ENCODE measurements at regions not wholly inside any gene's neighbourhood (a gene's known extent, or its start where the extent isn't known, plus 50 kb on each side); places are given as distances from the start of the nearest gene placed in this dataset.

DNA sequence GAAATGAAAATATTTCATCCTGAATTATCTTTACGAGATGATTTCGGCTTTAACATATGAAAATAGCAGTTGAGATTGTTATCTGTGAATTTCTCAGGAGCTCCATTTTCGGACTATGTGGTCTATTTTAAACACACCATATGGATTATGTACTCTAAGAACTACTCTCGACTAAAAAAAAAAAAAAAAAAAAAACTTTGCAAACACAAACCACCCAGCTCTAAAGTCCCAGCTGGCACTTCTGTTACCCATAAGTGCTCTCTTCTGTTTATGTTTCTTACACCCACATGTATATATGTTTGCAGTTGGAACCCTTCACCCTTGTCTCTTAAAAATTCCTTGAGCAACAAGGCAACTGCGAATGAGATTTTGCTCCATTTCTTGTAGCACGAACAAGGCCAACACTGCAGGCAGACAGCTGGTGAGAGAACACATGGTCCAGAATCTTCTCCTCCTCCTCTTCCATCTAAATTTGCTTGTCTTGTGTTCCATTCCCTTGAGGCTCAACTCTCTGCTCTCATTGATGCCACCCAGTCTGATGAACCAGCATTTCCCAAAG, 172.7 kb upstream of the HCCS start:
- DNase-seq (no peak), ATAC-seq (replicated peaks) (no peak)
- no peaks in the 10 kb centered on the region for H3K4me1 Mint-ChIP-seq (ENCODE audit: low read depth in 2 of 2)
- no peak overlapping the region for H3K27ac Mint-ChIP-seq
- no peak overlapping the region for H3K4me3 Mint-ChIP-seq
- H3K36me3 Mint-ChIP-seq (ENCODE audit: insufficient read depth), result no peaks in the 10 kb centered on the region
- no peaks in the 10 kb centered on the region for H3K27me3 Mint-ChIP-seq
- peaks cover 5 to 7% of the 10 kb centered on the region in 2 donors for H3K9me3 Mint-ChIP-seq

DNA sequence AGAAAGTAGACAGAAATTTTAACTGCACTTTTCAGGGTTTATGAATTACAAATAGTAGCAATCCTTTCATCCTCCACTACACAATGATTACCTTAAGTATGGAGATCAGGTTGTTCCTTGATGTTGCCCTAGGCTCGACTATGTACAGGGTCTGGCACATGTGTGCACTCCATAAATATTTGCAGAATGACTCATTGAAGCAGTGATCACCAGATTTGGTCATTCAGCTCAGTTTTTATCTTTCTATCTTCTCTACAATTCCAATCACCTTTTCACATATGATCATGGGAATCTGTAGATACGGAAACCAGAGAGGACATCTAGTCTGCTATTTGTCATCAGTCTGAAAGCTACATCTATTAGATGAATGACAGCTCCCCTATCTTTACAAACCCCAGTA, 171.7 kb upstream of the HCCS start:
- DNase-seq, result no peak
- Mint-ChIP-seq H3K27me3 (no peaks in the 10 kb centered on the region), H3K27ac (no peak overlapping the region)

DNA sequence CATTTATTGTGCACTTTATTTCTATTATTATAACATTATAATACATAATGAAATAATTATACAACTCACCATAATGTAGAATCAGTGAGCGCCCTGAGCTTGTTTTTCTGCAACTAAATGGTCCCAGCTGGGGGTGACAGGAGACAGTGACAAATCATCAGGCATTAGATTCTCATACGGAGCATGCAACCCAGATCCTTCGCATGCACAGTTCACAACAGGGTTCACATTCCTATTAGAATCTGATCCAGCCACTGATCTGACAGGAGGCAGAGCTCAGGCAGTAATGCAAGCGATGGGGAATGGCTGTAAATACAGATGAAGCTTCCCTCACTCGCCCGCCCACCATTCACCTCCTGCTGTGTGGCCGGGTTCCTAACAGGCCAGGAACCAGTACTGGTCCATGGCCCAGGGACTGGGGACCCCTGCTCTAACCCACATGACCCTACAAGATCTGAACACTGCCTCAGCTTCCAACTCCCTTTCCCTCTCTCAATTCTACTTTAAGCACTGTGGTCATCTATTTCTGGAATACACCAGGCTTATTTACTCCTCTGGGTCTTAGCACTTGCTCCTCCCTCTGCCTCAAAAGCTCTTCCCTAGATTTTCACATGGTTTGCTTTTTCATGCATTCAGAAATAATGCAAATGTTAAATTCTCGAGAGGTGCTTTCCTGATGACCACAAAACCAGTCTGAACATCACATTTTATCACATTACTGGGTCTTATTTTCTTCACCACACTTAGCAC, 166.8 kb upstream of the HCCS start:
- Mint-ChIP-seq H3K4me3 (no peak overlapping the region), H3K27me3 (no peaks in the 10 kb centered on the region), H3K4me1 (ENCODE audit: low read depth in 2 of 2) (no peaks in the 10 kb centered on the region), H3K27ac (no peak overlapping the region), H3K9me3 (peaks cover 3 to 7% of the 10 kb centered on the region in 2 donors), H3K36me3 (ENCODE audit: insufficient read depth) (no peaks in the 10 kb centered on the region)
- DNase-seq (no peak), ATAC-seq (replicated peaks) (no peak)

More for the DNA sequence above, 171.7 kb upstream of the HCCS start:
- Mint-ChIP-seq H3K9me3 (peaks cover 5 to 7% of the 10 kb centered on the region in 2 donors), H3K36me3 (ENCODE audit: insufficient read depth) (no peaks in the 10 kb centered on the region), H3K4me3 (no peak overlapping the region), H3K4me1 (ENCODE audit: low read depth in 2 of 2) (no peaks in the 10 kb centered on the region)
- no peak for ATAC-seq (replicated peaks)

DNA sequence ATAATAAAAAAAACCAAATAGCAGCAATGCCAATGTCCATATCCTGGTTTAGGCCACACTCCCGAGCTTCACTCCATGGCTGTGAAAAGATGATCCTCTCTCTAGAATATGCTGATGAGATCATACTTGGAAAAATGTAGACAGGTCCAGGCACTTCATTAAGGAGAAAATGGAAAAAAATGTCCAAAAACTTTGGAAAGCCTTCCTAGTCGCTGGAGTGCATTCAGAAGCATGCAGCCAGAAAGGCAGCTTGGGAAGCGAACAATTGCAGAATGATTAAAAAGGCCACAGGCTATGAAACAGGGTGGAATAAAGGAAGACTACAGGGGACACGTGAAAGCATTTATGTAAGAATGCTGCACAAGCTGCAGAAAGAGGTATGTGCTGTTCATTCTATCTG, 165.6 kb upstream of the HCCS start:
- no peak for DNase-seq
- no peak for ATAC-seq (replicated peaks)
- Mint-ChIP-seq H3K27ac (no peak overlapping the region), H3K4me3 (no peak overlapping the region), H3K4me1 (ENCODE audit: low read depth in 2 of 2) (no peaks in the 10 kb centered on the region), H3K27me3 (no peaks in the 10 kb centered on the region), H3K36me3 (ENCODE audit: insufficient read depth) (no peaks in the 10 kb centered on the region), H3K9me3 (peaks cover 1 to 10% of the 10 kb centered on the region in 2 donors)

DNA sequence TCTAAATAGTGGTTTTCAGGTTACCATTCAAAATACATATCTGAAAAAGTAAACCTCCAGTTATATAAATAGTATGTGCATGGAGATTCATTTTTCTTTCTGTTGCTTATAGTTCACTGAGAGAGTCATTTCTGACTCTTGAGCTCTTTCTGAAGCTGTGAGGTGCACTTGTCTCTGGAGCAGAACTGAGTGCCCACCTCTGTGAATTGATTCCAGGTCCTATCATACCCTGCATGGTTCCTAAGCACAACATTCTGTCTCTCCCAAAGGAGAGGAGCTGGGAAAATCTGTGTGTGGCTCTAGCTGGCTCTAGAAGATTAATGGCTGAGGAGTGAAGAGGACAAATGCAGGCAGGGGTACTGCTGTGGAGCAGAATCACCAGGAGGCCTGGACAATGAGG, 161.6 kb upstream of the HCCS start:
- H3K4me3 Mint-ChIP-seq, result no peak overlapping the region
- H3K36me3 Mint-ChIP-seq (ENCODE audit: insufficient read depth), result no peaks in the 10 kb centered on the region
- DNase-seq (no peak), ATAC-seq (replicated peaks) (no peak)
- H3K27me3 Mint-ChIP-seq, result no peaks in the 10 kb centered on the region
- peaks cover 3 to 16% of the 10 kb centered on the region in 2 donors for H3K9me3 Mint-ChIP-seq
- no peaks in the 10 kb centered on the region for H3K4me1 Mint-ChIP-seq (ENCODE audit: low read depth in 2 of 2)
- no peak overlapping the region for H3K27ac Mint-ChIP-seq

DNA sequence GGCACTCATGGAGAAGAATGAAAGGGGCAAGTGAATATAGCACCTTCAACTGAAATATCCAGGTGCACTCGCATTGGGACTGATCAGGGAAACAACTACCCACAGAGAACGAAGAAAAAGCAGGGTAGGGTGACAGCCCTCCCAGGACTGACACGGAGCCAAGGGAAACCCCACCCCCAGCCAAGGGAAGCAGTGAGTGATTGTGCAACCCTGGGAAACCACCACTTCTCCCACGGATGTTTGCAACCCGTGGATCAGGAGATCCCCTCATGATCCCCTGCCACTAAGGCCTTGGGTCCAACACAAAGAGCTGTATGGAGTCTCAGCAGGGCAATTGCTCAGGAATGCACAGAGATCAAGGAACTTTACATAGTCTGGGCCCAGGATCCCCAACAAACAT, 158.5 kb upstream of the HCCS start:
- Mint-ChIP-seq H3K36me3 (ENCODE audit: insufficient read depth) (no peaks in the 10 kb centered on the region), H3K4me3 (no peak overlapping the region), H3K9me3 (peaks cover 11 to 17% of the 10 kb centered on the region in 2 donors), H3K27me3 (no peaks in the 10 kb centered on the region), H3K4me1 (ENCODE audit: low read depth in 2 of 2) (no peaks in the 10 kb centered on the region), H3K27ac (no peak overlapping the region)
- ATAC-seq (replicated peaks) (no peak), DNase-seq (no peak)

DNA sequence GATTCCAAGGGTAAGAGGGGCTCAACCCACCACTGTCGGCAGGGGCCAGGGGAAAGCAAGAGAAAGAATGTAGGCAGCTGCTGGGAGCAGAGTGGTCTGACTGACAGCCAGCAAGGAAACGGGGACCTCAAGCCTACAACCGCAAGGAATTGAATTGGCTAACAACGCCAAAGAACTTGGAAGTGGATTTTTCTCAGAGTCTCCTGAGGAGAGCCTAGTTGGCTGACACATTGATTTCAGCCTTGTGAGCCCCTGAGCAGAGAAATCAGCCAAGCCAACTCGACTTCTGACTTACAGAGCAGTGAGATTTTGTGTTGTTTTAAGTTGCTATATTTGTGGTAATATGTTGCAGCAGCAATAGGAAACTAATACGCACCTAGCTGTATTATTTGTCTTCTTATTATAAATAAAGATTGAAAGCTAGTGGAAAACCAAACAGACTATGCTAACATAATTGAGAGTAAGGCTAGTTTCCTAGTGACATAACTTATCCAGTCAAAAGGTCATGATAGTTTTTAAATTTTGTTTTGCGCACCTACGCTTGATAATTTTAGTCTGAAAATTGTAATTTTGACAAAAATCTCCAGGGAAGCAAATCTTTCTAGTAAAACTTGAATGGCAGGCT, 145.8 kb upstream of the HCCS start:
- H3K4me3 Mint-ChIP-seq, result no peak overlapping the region
- no peaks in the 10 kb centered on the region for H3K36me3 Mint-ChIP-seq (ENCODE audit: insufficient read depth)
- H3K4me1 Mint-ChIP-seq (ENCODE audit: low read depth in 2 of 2), result no peaks in the 10 kb centered on the region
- no peaks in the 10 kb centered on the region for H3K27me3 Mint-ChIP-seq
- H3K27ac Mint-ChIP-seq, result no peak overlapping the region
- DNase-seq (no peak), ATAC-seq (replicated peaks) (no peak)
- peaks cover 9 to 17% of the 10 kb centered on the region in 2 donors for H3K9me3 Mint-ChIP-seq

DNA sequence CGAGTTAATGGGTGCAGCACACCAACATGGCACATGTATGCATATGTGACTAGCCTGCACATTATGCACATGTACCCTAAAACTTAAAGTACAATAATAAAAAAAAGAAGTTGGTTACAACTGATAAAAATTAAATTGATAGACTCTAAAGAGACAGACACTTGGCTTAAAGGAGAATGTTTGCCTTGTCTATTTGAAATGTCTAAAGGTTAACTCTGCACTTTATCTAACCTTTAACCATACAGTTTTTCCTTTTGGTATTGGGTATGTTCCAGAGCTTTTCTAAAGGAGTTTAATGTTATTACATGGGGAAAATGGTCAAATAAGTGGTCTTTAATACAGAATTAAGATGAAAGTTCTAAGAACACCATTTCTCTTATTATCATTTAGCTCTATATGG, 145.1 kb upstream of the HCCS start:
- no peaks in the 10 kb centered on the region for H3K36me3 Mint-ChIP-seq (ENCODE audit: insufficient read depth)
- no peaks in the 10 kb centered on the region for H3K4me1 Mint-ChIP-seq (ENCODE audit: low read depth in 2 of 2)
- no peak overlapping the region for H3K27ac Mint-ChIP-seq
- H3K9me3 Mint-ChIP-seq, result peaks cover 7 to 14% of the 10 kb centered on the region in 2 donors
- DNase-seq (no peak), ATAC-seq (replicated peaks) (no peak)
- H3K27me3 Mint-ChIP-seq, result no peaks in the 10 kb centered on the region
- H3K4me3 Mint-ChIP-seq, result no peak overlapping the region

DNA sequence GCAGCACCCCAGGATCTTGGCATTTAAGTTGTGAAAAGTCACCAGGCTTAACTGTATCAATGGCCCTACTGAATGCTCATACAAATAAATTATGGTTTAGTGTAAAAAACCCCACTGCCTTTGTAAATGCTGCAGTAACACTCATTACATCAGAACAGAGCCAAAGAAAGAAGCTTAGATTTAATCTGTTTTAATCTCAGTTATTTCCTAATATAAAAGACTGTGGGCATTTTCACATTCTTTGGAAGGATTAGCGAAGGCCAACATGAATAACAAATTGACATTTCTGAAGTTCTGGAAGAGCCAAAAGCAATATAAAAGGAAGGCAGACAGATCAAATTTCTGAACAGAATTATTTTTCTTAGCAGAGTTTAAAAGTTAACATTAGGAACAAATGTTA, 140.0 kb upstream of the HCCS start:
- no peaks in the 10 kb centered on the region for H3K27me3 Mint-ChIP-seq
- no peak for DNase-seq

DNA sequence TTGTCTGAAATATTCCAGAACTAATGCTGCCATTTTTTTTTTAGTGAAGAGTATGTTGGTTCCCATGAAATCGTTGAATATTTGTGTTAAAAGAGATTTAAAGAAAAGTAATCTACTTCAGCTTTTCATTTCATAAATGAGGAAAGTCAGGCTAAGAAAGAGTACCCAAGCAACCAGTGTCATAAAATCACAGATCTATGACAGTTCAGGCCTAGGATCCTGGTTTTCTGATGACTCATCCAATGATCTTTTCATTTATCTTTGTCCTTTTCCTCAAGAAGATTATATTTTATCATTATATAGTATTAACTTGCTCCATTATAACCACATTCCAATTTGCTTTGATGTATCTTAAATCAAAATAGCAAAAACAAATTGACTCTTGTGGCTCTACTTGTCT, 139.4 kb upstream of the HCCS start:
- no peak for DNase-seq
- no peaks in the 10 kb centered on the region for H3K36me3 Mint-ChIP-seq (ENCODE audit: insufficient read depth)
- H3K4me1 Mint-ChIP-seq (ENCODE audit: low read depth in 2 of 2), result no peaks in the 10 kb centered on the region
- no peak overlapping the region for H3K4me3 Mint-ChIP-seq
- no peak overlapping the region for H3K27ac Mint-ChIP-seq
- no peaks in the 10 kb centered on the region for H3K27me3 Mint-ChIP-seq
- no peak for ATAC-seq (replicated peaks)
- peaks cover 5 to 16% of the 10 kb centered on the region in 2 donors for H3K9me3 Mint-ChIP-seq

More for the DNA sequence above, 140.0 kb upstream of the HCCS start:
- H3K4me1 Mint-ChIP-seq (ENCODE audit: low read depth in 2 of 2), result no peaks in the 10 kb centered on the region
- no peak overlapping the region for H3K27ac Mint-ChIP-seq
- H3K4me3 Mint-ChIP-seq, result no peak overlapping the region
- ATAC-seq (replicated peaks), result no peak
- peaks cover 5 to 16% of the 10 kb centered on the region in 2 donors for H3K9me3 Mint-ChIP-seq
- no peaks in the 10 kb centered on the region for H3K36me3 Mint-ChIP-seq (ENCODE audit: insufficient read depth)

DNA sequence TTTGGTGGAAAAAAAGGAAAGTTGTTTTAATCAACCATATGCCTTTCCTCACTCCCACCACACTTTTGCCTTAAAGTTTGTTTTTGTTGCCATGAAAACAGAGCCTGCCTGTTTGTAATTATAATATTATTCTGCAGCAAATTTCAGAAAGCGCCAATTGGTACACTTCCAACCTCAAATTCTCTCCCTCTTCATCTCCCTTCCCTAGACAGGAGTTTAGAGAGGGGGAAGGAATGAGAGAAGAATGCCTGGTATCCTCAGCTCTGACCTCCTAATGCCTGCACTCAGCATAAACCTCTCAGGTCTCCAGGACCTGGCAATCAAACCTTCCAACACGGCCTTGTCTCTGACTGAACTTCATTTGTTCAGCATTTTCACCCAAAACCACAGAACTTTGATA, 138.4 kb upstream of the HCCS start:
- H3K4me1 Mint-ChIP-seq (ENCODE audit: low read depth in 2 of 2), result no peaks in the 10 kb centered on the region
- ATAC-seq (replicated peaks) (no peak), DNase-seq (no peak)
- no peaks in the 10 kb centered on the region for H3K27me3 Mint-ChIP-seq
- H3K9me3 Mint-ChIP-seq, result peaks cover 5 to 17% of the 10 kb centered on the region in 2 donors
- no peaks in the 10 kb centered on the region for H3K36me3 Mint-ChIP-seq (ENCODE audit: insufficient read depth)
- no peak overlapping the region for H3K27ac Mint-ChIP-seq
- no peak overlapping the region for H3K4me3 Mint-ChIP-seq

DNA sequence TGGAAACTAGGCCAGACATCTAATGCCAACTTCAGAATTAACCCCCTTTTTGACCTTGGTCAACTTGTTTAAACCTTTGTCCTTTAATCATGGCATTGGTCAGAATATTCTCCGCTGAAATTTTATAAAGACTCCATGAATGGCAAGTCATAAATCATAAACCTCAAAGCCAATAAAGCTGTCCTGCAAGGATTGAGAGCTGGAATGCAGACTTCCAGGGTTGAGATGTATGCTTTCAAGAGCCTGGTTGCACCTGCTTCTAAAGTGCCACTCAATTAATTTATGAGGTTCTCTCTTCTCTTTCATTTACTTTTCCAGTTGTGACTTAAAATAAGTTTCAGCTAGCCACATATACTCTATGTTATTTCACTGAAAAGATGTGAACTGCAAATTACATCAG, 136.2 kb upstream of the HCCS start:
- Mint-ChIP-seq H3K27me3 (no peaks in the 10 kb centered on the region), H3K36me3 (ENCODE audit: insufficient read depth) (no peaks in the 10 kb centered on the region), H3K27ac (no peak overlapping the region)

DNA sequence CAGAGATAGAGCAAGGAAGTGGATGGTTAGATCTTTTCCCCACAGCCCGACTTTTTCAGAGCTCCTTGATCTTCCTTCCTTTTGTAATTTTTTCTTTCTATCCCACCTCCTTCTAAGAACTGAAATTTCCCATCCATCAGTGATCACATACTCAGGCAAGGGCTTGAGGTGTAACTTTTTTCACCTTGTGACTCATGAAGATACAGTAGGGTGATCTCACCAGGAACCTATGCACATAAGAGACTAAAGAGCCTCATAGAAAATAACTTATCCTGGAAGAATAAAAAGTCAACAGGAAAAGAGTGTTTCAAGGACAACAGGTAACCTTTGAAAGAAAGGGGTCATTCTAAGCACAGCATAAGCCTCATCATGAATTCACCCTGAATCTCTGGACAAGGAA, 131.2 kb upstream of the HCCS start:
- Mint-ChIP-seq H3K27me3 (no peaks in the 10 kb centered on the region), H3K27ac (no peak overlapping the region), H3K4me1 (ENCODE audit: low read depth in 2 of 2) (no peaks in the 10 kb centered on the region), H3K4me3 (no peak overlapping the region), H3K36me3 (ENCODE audit: insufficient read depth) (no peaks in the 10 kb centered on the region), H3K9me3 (peaks cover 3 to 13% of the 10 kb centered on the region in 2 donors)
- DNase-seq, result no peak
- no peak for ATAC-seq (replicated peaks)

More for the DNA sequence above, 136.2 kb upstream of the HCCS start:
- Mint-ChIP-seq H3K4me3 (no peak overlapping the region), H3K9me3 (peaks cover 3 to 20% of the 10 kb centered on the region in 2 donors), H3K4me1 (ENCODE audit: low read depth in 2 of 2) (no peaks in the 10 kb centered on the region)
- DNase-seq (no peak), ATAC-seq (replicated peaks) (no peak)

DNA sequence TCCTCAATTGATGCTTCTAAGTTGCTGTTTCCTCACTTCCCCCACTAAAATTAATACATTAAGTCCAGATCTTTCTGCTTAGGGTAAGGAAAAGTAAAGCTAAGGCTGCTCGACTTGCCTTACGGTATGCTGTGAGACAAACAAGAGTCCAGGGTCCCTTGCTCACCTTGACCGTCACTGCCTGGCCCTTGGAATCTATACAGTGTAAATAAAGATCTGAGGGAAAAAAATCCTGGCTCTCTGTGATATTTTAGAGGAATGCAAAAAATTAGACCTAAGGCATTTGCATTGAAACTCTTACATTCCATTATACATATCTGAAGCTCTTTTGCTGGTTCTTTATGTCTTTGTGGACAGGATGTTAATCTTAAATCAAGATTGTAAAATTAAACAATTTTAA, 129.6 kb upstream of the HCCS start:
- DNase-seq, result no peak
- Mint-ChIP-seq H3K9me3 (peaks cover 3 to 13% of the 10 kb centered on the region in 2 donors), H3K36me3 (ENCODE audit: insufficient read depth) (no peaks in the 10 kb centered on the region), H3K4me3 (no peak overlapping the region), H3K27me3 (no peaks in the 10 kb centered on the region), H3K4me1 (ENCODE audit: low read depth in 2 of 2) (no peaks in the 10 kb centered on the region), H3K27ac (no peak overlapping the region)
- no peak for ATAC-seq (replicated peaks)

All from effector memory CD8-positive, alpha-beta T cell (primary cell).